ENCODE measurements at regions not wholly inside any gene's neighbourhood (a gene's known extent, or its start where the extent isn't known, plus 50 kb on each side); places are given as distances from the start of the nearest gene placed in this dataset.
A peak's percentile ranks its signal among the peaks of the same experiment; 100 is the strongest.

DNA sequence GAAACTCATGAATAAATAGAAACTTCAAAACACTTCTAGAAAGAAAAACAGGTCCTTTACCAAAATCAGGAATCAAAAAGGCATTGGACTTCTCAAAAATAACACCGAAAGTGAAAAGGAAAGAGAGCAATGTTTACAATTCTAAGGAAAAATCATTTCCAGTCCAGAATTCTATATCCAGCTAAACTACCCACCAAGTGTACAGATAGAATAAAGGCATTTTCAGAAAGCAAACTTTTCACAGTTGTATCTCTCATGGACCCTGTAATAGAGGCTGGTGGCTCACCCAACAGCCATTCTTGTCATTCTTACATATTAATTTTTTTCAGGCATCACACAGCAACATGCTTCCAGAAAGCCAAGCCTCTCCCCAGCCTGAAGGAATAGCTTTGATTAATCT lies 63.7 kb downstream of the FOXD1 start:
- Histone ChIP-seq H3K27ac (ENCODE audit: low read depth in 1 of 2, low read length in 1 of 2) (no peak overlapping the region), H3K27me3 (ENCODE audit: control insufficient read depth in 3 of 3, insufficient read depth in 3 of 3, low read length in 2 of 3) (peaks cover 15 to 31% (median 31%) of the 10 kb centered on the region in 3 donors), H3K4me1 (ENCODE audit: control insufficient read depth in 5 of 5, insufficient read depth in 5 of 5, low read length in 5 of 5) (peaks cover 0 to 33% (median 14%) of the 10 kb centered on the region in 5 donors), H3K9me3 (ENCODE audit: control insufficient read depth in 4 of 4, insufficient read depth in 3 of 4, low read length in 3 of 4) (peaks cover 0 to 17% (median 7%) of the 10 kb centered on the region in 4 donors), H3K36me3 (ENCODE audit: control insufficient read depth in 4 of 4, insufficient read depth in 4 of 4, low read length in 4 of 4) (no peaks in the 10 kb centered on the region), H3K9ac (ENCODE audit: insufficient read depth in 1 of 2, low read length in 2 of 2) (no peak overlapping the region), H3K4me3 (no peak overlapping the region)
- no peak for ATAC-seq (ENCODE audit: insufficient read depth, low FRiP score)
- TF ChIP-seq, protein P1, sequence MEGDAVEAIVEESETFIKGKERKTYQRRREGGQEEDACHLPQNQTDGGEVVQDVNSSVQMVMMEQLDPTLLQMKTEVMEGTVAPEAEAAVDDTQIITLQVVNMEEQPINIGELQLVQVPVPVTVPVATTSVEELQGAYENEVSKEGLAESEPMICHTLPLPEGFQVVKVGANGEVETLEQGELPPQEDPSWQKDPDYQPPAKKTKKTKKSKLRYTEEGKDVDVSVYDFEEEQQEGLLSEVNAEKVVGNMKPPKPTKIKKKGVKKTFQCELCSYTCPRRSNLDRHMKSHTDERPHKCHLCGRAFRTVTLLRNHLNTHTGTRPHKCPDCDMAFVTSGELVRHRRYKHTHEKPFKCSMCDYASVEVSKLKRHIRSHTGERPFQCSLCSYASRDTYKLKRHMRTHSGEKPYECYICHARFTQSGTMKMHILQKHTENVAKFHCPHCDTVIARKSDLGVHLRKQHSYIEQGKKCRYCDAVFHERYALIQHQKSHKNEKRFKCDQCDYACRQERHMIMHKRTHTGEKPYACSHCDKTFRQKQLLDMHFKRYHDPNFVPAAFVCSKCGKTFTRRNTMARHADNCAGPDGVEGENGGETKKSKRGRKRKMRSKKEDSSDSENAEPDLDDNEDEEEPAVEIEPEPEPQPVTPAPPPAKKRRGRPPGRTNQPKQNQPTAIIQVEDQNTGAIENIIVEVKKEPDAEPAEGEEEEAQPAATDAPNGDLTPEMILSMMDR (IDR thresholded peaks at IDR 0.05; ENCODE audit: control extremely low read depth, extremely low read depth) = no peak
- WGBS, 2 donors = 85 to 87% methylated on average over 1 of the region's 1 CpG
- DNase-seq = no peak

DNA sequence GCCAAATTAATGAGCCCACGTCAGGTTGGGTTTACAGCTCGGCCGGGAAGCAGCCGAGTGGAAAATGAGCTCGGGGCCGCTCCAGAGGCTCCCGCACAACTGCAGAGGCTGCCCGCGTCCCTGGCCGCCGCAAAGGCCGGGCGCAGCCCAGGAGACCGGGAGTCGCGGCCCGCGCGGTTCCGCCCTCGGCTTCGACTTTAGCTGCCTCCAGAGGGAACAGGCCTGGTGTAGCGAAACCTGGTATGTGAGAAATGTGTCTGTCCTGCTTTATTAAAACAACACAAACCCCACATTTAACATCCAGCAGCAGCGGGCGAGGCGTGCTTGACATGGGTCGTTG lies 66.2 kb downstream of the FOXD1 start:
- H3K9me3 ChIP-seq (ENCODE audit: control insufficient read depth in 4 of 4, insufficient read depth in 3 of 4, low read length in 3 of 4) = peaks cover 0 to 21% (median 7%) of the 10 kb centered on the region in 4 donors
- no peak for ATAC-seq (ENCODE audit: insufficient read depth, low FRiP score)
- 14 to 19% methylated on average over 27 of the region's 27 CpGs for WGBS, 2 donors
- no peak overlapping the region for H3K9ac ChIP-seq (ENCODE audit: insufficient read depth in 1 of 2, low read length in 2 of 2)
- H3K27ac ChIP-seq (ENCODE audit: low read depth in 1 of 2, low read length in 1 of 2) = no peak overlapping the region
- H3K36me3 ChIP-seq (ENCODE audit: control insufficient read depth in 4 of 4, insufficient read depth in 4 of 4, low read length in 4 of 4) = no peaks in the 10 kb centered on the region
- H3K4me3 ChIP-seq = no peak overlapping the region
- peaks cover 0 to 17% (median 1%) of the 10 kb centered on the region in 5 donors for H3K4me1 ChIP-seq (ENCODE audit: control insufficient read depth in 5 of 5, insufficient read depth in 5 of 5, low read length in 5 of 5)
- TF ChIP-seq, protein P1 (IDR thresholded peaks at IDR 0.05; ENCODE audit: control extremely low read depth, extremely low read depth) = no peak
- peaks cover 15 to 53% (median 40%) of the 10 kb centered on the region in 3 donors for H3K27me3 ChIP-seq (ENCODE audit: control insufficient read depth in 3 of 3, insufficient read depth in 3 of 3, low read length in 2 of 3)
- DNase-seq = peak in 2 of 3 donors; percentile 15 to 19

DNA sequence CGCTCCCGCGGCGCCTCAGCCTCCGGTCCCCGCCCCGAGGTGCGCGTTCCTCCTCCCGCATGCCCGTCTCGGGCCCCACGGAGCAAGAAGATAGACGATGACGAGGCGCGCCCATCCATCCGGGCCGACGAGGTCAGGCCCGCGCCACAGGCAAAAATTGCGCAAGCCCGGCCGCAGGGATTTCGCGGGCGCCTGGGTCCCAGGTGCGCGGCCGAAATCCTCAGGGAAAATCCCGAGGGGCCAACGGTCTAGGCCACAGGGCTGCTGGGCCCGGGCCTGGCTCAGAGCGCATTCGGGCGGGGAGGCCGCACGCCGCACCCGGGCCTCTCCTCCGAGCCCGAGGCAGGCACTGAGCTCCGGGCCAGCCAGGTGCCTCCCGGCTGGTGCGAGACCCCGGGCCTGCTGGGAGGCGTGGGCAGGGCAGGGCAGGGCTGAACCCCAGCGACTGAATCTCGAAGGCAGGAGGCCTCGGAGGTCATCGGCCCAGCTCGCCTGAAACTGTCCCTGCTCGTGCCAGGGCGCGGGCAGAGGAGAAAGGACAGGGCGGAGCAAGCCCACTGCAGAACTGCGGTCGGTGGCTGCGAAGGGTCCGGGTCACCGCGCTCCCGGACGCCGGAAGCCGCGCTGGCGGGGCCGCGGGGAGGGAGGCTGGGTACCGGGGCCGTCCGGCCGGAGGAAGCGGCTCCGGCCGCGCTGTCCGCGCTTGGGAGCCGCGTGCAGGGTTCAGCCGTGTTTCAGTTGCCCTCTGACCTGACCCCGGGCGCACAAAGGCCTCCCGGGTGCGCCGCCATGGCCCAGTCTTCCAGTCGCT lies 66.8 kb downstream of the FOXD1 start:
- no peak overlapping the region for H3K4me3 ChIP-seq
- 3 to 6% methylated on average over 89 to 90 of the region's 90 CpGs for WGBS, 2 donors
- peaks cover 0 to 21% (median 7%) of the 10 kb centered on the region in 4 donors for H3K9me3 ChIP-seq (ENCODE audit: control insufficient read depth in 4 of 4, insufficient read depth in 3 of 4, low read length in 3 of 4)
- TF ChIP-seq, protein P1 (IDR thresholded peaks at IDR 0.05; ENCODE audit: control extremely low read depth, extremely low read depth) = no peak
- peaks cover 18 to 59% (median 45%) of the 10 kb centered on the region in 3 donors for H3K27me3 ChIP-seq (ENCODE audit: control insufficient read depth in 3 of 3, insufficient read depth in 3 of 3, low read length in 2 of 3)
- H3K36me3 ChIP-seq (ENCODE audit: control insufficient read depth in 4 of 4, insufficient read depth in 4 of 4, low read length in 4 of 4) = no peaks in the 10 kb centered on the region
- no peak overlapping the region for H3K27ac ChIP-seq (ENCODE audit: low read depth in 1 of 2, low read length in 1 of 2)
- DNase-seq (peak in 1 of 3 donors; percentile 19), ATAC-seq (ENCODE audit: insufficient read depth, low FRiP score) (peak; percentile 27)
- no peak overlapping the region for H3K9ac ChIP-seq (ENCODE audit: insufficient read depth in 1 of 2, low read length in 2 of 2)
- H3K4me1 ChIP-seq (ENCODE audit: control insufficient read depth in 5 of 5, insufficient read depth in 5 of 5, low read length in 5 of 5) = peaks cover 0 to 14% (median 0%) of the 10 kb centered on the region in 5 donors

Data from lung (tissue), 11 donors.